D721Med (cell line): ENCODE measurements at regions not wholly inside any gene's neighbourhood (a gene's known extent, or its start where the extent isn't known, plus 50 kb on each side); places are given as distances from the start of the nearest gene placed in this dataset.

Source experiments
- DNase-seq: peaks from one replicate; pipeline ENCODE4 v3.0.0; 2011; ENCODE audit warnings: low spot score; ENCODE audit not compliant: insufficient read length
- FAIRE-seq: peaks from 2 replicates; lab custom pipeline; 2011; peaks lifted over from hg19 to GRCh38; lab: Jason Lieb, UNC
- TF ChIP-seq, protein P1 (sequence below): IDR thresholded peaks from 2 replicates; pipeline ENCODE4 v1.5.1; 2012; ENCODE audit warnings: mild to moderate bottlenecking, control low read depth; ENCODE audit not compliant: insufficient read depth; ENCODE audit errors: missing control alignments

GRCh38 chr2:185185044-185185443, 553.6 kb upstream of the FSIP2 start:
- TF ChIP-seq, protein P1, sequence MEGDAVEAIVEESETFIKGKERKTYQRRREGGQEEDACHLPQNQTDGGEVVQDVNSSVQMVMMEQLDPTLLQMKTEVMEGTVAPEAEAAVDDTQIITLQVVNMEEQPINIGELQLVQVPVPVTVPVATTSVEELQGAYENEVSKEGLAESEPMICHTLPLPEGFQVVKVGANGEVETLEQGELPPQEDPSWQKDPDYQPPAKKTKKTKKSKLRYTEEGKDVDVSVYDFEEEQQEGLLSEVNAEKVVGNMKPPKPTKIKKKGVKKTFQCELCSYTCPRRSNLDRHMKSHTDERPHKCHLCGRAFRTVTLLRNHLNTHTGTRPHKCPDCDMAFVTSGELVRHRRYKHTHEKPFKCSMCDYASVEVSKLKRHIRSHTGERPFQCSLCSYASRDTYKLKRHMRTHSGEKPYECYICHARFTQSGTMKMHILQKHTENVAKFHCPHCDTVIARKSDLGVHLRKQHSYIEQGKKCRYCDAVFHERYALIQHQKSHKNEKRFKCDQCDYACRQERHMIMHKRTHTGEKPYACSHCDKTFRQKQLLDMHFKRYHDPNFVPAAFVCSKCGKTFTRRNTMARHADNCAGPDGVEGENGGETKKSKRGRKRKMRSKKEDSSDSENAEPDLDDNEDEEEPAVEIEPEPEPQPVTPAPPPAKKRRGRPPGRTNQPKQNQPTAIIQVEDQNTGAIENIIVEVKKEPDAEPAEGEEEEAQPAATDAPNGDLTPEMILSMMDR = no peak
- no peak for FAIRE-seq
- DNase-seq = no peak

DNA sequence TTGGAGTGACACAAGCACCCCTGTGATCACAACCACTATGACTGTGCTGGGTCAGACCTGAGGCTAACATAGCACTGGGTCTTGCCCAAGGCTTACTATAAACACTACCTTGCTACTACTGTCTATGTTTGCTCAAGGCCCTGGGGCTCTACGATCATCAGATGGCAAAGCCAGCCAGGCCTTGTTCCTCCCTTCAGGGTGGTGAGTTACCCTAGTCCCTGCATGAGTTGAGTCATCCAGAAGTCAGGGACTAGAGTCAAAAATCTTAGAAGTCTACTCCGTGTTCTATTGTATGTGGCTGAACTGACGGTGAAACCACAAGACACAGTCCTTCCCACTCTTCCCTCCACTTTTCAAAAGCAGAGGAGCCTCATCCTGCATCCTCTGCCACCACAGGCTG, 551.2 kb upstream of the FSIP2 start:
- DNase-seq = no peak
- TF ChIP-seq, protein P1 = no peak
- no peak for FAIRE-seq

- DNase-seq (no peak), FAIRE-seq (no peak)
- TF ChIP-seq, protein P1 = no peak
Measured at GRCh38 chr2:185188656-185189055, 549.9 kb upstream of the FSIP2 start.

GRCh38 chr2:185201063-185201462, 537.5 kb upstream of the FSIP2 start:
- DNase-seq = no peak

GRCh38 chr2:185202381-185202780, 536.2 kb upstream of the FSIP2 start:
- FAIRE-seq (no peak), DNase-seq (no peak)
- TF ChIP-seq, protein P1 = no peak

More at GRCh38 chr2:185201063-185201462, 537.5 kb upstream of the FSIP2 start:
- FAIRE-seq = no peak
- TF ChIP-seq, protein P1 = no peak

- TF ChIP-seq, protein P1 = no peak
- no peak for FAIRE-seq
- DNase-seq = no peak
Measured at GRCh38 chr2:185202945-185203528, 535.6 kb upstream of the FSIP2 start.

- DNase-seq = no peak
- TF ChIP-seq, protein P1 = peak; percentile 59
- no peak for FAIRE-seq
Measured at GRCh38 chr2:185208261-185208660, 530.3 kb upstream of the FSIP2 start.
